SK-N-SH (cell line): ENCODE measurements at regions not wholly inside any gene's neighbourhood (a gene's known extent, or its start where the extent isn't known, plus 50 kb on each side); places are given as distances from the start of the nearest gene placed in this dataset.

Experiments used
- CTCF ChIA-PET: fragments of 300-600, 350-600 bp; formaldehyde crosslinking; extraction: SDS; loops from one replicate; lab custom pipeline; 2021; lab: Yijun Ruan, JAX
- POLR2A ChIA-PET: fragments of 350-600 bp; sonication (Branson Sonifier 250); formaldehyde crosslinking; extraction: SDS; loops from one replicate; lab custom pipeline; 2020; ENCODE audit warnings: antibody characterized with exemption, inconsistent platforms; lab: Yijun Ruan, JAX
- DNase-seq: peaks from one replicate; pipeline ENCODE4 v3.0.0; 2012
- H2AFZ ChIP-seq: fragments of 200-600 bp; sonication (generic); 2 replicates; pipeline ENCODE4 v1.8.1; 2016; ENCODE audit warnings: antibody characterized with exemption, mild to moderate bottlenecking, low read depth
- H3F3A ChIP-seq: fragments of 200-600 bp; sonication (generic); replicated peaks from 2 replicates; pipeline ENCODE3; 2016; ENCODE audit warnings: antibody characterized with exemption, mild to moderate bottlenecking; ENCODE audit not compliant: insufficient read depth
- H3K27ac ChIP-seq, 2 experiments: fragments of 200-500 bp in 1 of 2; fragments of 200-600 bp in 1 of 2; sonication (Bioruptor generic) in 1 of 2; sonication (generic), shearing (Covaris generic) in 1 of 2; 2 replicates each; pipeline versions ENCODE4 v1.5.1 to v1.6.1; 2014 to 2016; ENCODE audit warnings: low read depth in 2 of 2, inconsistent platforms in 1 of 2, low read length in 1 of 2, mild to moderate bottlenecking in 1 of 2, mixed read lengths in 1 of 2
- H3K27me3 ChIP-seq: fragments of 200-600 bp; sonication (generic), shearing (Covaris generic); 2 replicates; pipeline ENCODE4 v1.6.1; 2016; ENCODE audit warnings: mixed run types; ENCODE audit not compliant: insufficient read depth
- H3K36me3 ChIP-seq, 2 experiments: fragments of 200-500 bp in 1 of 2; fragments of 200-600 bp in 1 of 2; sonication (Bioruptor generic) in 1 of 2; sonication (generic) in 1 of 2; replicated peaks in 1 of 2; 2 replicates each; pipeline versions ENCODE3 to v1.5.1; 2014 to 2016; ENCODE audit warnings: low read length in 1 of 2, mild to moderate bottlenecking in 1 of 2; ENCODE audit not compliant: insufficient read depth in 2 of 2, control insufficient read depth in 1 of 2
- H3K4me1 ChIP-seq, 2 experiments: fragments of 200-500 bp in 1 of 2; fragments of 200-600 bp in 1 of 2; sonication (Bioruptor generic) in 1 of 2; sonication (generic), shearing (Covaris generic) in 1 of 2; 2 replicates each; pipeline versions ENCODE4 v1.5.1 to v1.6.1; 2014 to 2016; ENCODE audit warnings: low read depth in 1 of 2, low read length in 1 of 2, mixed run types in 1 of 2; ENCODE audit not compliant: insufficient read depth in 2 of 2, control insufficient read depth in 1 of 2
- H3K4me2 ChIP-seq: fragments of 200-600 bp; sonication (generic), shearing (Covaris generic); 2 replicates; pipeline ENCODE4 v1.6.1; 2017; ENCODE audit warnings: mixed run types
- H3K4me3 ChIP-seq, 2 experiments: fragments of 200-500 bp in 1 of 2; fragments of 200-600 bp in 1 of 2; sonication (Bioruptor generic) in 1 of 2; sonication (generic), shearing (Covaris generic) in 1 of 2; 2 replicates each; pipeline versions ENCODE4 v1.5.1 to v1.8.1; 2014 to 2016; ENCODE audit warnings: low read depth in 2 of 2, inconsistent platforms in 1 of 2, low read length in 1 of 2, mild to moderate bottlenecking in 1 of 2, mixed read lengths in 1 of 2, moderate library complexity in 1 of 2
- H3K79me2 ChIP-seq: fragments of 200-600 bp; sonication (generic); 2 replicates; pipeline ENCODE4 v1.8.1; 2017; ENCODE audit warnings: mild to moderate bottlenecking; ENCODE audit not compliant: insufficient read depth
- H3K9ac ChIP-seq: fragments of 200-600 bp; sonication (generic); 2 replicates; pipeline ENCODE4 v1.6.1; 2017; ENCODE audit warnings: mixed run types
- H3K9me2 ChIP-seq: fragments of 200-600 bp; sonication (generic); 2 replicates; pipeline ENCODE4 v1.6.1; 2017; ENCODE audit warnings: mixed run types
- H3K9me3 ChIP-seq: fragments of 200-600 bp; sonication (generic); 2 replicates; pipeline ENCODE4 v1.6.1; 2017; ENCODE audit warnings: mixed run types, mild to moderate bottlenecking, moderate library complexity
- H4K20me1 ChIP-seq: fragments of 200-600 bp; sonication (generic); 2 replicates; pipeline ENCODE4 v1.6.1; 2017; ENCODE audit warnings: mild to moderate bottlenecking, mixed run types; ENCODE audit not compliant: insufficient read depth
- ELF1 ChIP-seq: IDR thresholded peaks from 2 replicates; pipeline ENCODE4 v1.4.0; 2012
- EZH2phosphoT487 ChIP-seq: fragments of 200-600 bp; sonication (generic); IDR thresholded peaks from 2 replicates; pipeline ENCODE4 v1.6.1; 2017; ENCODE audit warnings: low read depth, mixed run types, mild to moderate bottlenecking, antibody characterized with exemption, moderate library complexity, borderline replicate concordance
- FOXJ3 ChIP-seq: sonication (generic); formaldehyde crosslinking; IDR thresholded peaks from 2 replicates; pipeline ENCODE4 v1.5.1; 2020; ENCODE audit warnings: mild to moderate bottlenecking, missing genetic modification reagents
- GABPA ChIP-seq: IDR thresholded peaks from 2 replicates; pipeline ENCODE4 v1.4.0; 2012; ENCODE audit warnings: low read depth, mild to moderate bottlenecking
- JUND ChIP-seq: IDR thresholded peaks from 2 replicates; pipeline ENCODE4 v1.4.0; 2012
- MAX ChIP-seq: IDR thresholded peaks from 2 replicates; pipeline ENCODE4 v1.4.0; 2012; ENCODE audit warnings: low read depth
- MEF2A ChIP-seq: IDR thresholded peaks from 2 replicates; pipeline ENCODE4 v1.4.0; 2012; ENCODE audit warnings: low read depth, borderline replicate concordance
- NFIC ChIP-seq: IDR thresholded peaks from 2 replicates; pipeline ENCODE4 v1.4.0; 2012; ENCODE audit warnings: borderline replicate concordance
- PBX3 ChIP-seq: IDR thresholded peaks from 2 replicates; pipeline ENCODE4; 2012
- POLR2AphosphoS5 ChIP-seq: IDR thresholded peaks from 2 replicates; pipeline ENCODE4 v1.6.1; 2012; ENCODE audit warnings: low read depth, low read length
- RAD21 ChIP-seq: IDR thresholded peaks from 2 replicates; pipeline ENCODE4 v1.6.1; 2012; ENCODE audit warnings: mild to moderate bottlenecking, low read length
- RCOR1 ChIP-seq: fragments of 150-350 bp; IDR thresholded peaks from 2 replicates; pipeline ENCODE4 v1.6.1; 2017; ENCODE audit warnings: antibody characterized with exemption, low read length
- SMC3 ChIP-seq: IDR thresholded peaks from 2 replicates; pipeline ENCODE4 v1.6.1; 2012; ENCODE audit warnings: low read depth, low read length, improper control_type of control experiment
- WGBS: methylation state at CpG from one replicate; pipeline ENCODE4 v1.1.6; 2017; ENCODE audit warnings: low lambda C conversion rate; 5-methylcytosine and 5-hydroxymethylcytosine counted together
- TF ChIP-seq, protein P1 (sequence below): IDR thresholded peaks from 2 replicates; pipeline ENCODE4 v1.4.0; 2012; ENCODE audit warnings: low read depth, borderline replicate concordance
- TF ChIP-seq, protein P2 (sequence below): fragments of 200-600 bp; sonication (generic); IDR thresholded peaks from 2 replicates; pipeline ENCODE4 v1.6.1; 2017; ENCODE audit warnings: antibody characterized with exemption, mild to moderate bottlenecking, moderate library complexity

DNA sequence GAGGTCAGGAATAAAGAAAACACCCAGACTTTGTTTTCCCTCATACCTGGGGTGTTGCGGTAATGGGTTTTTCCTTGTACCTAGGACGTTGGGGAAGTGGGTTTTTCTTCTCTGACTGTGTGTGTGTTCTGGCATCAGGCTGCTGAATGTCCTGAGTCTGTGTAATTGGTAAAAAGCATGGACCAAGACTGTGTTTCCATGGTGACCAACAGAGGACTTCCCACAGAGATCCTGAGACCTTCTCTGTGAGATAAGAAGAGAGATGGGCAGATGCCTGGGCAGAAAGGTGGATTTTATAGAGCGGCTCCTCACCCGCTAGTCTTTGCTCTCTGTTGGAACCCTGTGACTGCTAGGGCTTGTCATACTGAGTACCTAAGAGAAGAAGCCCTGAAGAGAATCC lies 135.4 kb upstream of the GGTLC1 start:
- Histone ChIP-seq H3K27me3 (no peaks in the 10 kb centered on the region), H3K4me3 (no peak overlapping the region), H3K4me2 (no peak overlapping the region), H3K4me1 (peaks cover 2 to 3% of the 10 kb centered on the region in 2 experiments; a peak in 2 of 4 replicates), H3K9me3 (no peaks in the 10 kb centered on the region), H3F3A (no peaks in the 10 kb centered on the region), H3K27ac (no peak overlapping the region), H4K20me1 (no peaks in the 10 kb centered on the region), H3K9me2 (no peaks in the 10 kb centered on the region), H3K36me3 (no peaks in the 10 kb centered on the region), H3K79me2 (no peaks in the 10 kb centered on the region), H3K9ac (no peak overlapping the region), H2AFZ (no peak overlapping the region)
- CTCF ChIA-PET: no interaction called here
- DNase-seq: no peak
- POLR2A ChIA-PET: no interaction called here
- WGBS: 50% methylated on average over 4 of the region's 4 CpGs
- TF ChIP-seq PBX3 (no peak), SMC3 (no peak), RCOR1 (no peak), ELF1 (no peak), MEF2A (no peak), MAX (no peak), EZH2phosphoT487 (no peak), POLR2AphosphoS5 (no peak), JUND (no peak), GABPA (no peak), NFIC (no peak), FOXJ3 (CRISPR knock-in tag) (no peak), RAD21 (no peak)
- TF ChIP-seq, protein P1, sequence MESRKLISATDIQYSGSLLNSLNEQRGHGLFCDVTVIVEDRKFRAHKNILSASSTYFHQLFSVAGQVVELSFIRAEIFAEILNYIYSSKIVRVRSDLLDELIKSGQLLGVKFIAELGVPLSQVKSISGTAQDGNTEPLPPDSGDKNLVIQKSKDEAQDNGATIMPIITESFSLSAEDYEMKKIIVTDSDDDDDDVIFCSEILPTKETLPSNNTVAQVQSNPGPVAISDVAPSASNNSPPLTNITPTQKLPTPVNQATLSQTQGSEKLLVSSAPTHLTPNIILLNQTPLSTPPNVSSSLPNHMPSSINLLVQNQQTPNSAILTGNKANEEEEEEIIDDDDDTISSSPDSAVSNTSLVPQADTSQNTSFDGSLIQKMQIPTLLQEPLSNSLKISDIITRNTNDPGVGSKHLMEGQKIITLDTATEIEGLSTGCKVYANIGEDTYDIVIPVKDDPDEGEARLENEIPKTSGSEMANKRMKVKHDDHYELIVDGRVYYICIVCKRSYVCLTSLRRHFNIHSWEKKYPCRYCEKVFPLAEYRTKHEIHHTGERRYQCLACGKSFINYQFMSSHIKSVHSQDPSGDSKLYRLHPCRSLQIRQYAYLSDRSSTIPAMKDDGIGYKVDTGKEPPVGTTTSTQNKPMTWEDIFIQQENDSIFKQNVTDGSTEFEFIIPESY: no peak
- TF ChIP-seq, protein P2, sequence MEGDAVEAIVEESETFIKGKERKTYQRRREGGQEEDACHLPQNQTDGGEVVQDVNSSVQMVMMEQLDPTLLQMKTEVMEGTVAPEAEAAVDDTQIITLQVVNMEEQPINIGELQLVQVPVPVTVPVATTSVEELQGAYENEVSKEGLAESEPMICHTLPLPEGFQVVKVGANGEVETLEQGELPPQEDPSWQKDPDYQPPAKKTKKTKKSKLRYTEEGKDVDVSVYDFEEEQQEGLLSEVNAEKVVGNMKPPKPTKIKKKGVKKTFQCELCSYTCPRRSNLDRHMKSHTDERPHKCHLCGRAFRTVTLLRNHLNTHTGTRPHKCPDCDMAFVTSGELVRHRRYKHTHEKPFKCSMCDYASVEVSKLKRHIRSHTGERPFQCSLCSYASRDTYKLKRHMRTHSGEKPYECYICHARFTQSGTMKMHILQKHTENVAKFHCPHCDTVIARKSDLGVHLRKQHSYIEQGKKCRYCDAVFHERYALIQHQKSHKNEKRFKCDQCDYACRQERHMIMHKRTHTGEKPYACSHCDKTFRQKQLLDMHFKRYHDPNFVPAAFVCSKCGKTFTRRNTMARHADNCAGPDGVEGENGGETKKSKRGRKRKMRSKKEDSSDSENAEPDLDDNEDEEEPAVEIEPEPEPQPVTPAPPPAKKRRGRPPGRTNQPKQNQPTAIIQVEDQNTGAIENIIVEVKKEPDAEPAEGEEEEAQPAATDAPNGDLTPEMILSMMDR: no peak
